Astrocyte of the spinal cord (primary cell): ENCODE measurements at regions not wholly inside any gene's neighbourhood (a gene's known extent, or its start where the extent isn't known, plus 50 kb on each side); places are given as distances from the start of the nearest gene placed in this dataset.

ENCODE experiments used
- DNase-seq: peaks from one replicate; pipeline ENCODE4 v3.0.0; 2011; ENCODE audit warnings: low read depth, low spot score
- H3K4me3 ChIP-seq: 2 replicates; pipeline ENCODE4 v1.5.1; 2011; ENCODE audit warnings: low read depth, mild to moderate bottlenecking, low read length, moderate library complexity
- CTCF ChIP-seq: IDR thresholded peaks from 2 replicates; pipeline ENCODE4 v1.5.1; 2012; ENCODE audit warnings: low read depth, mild to moderate bottlenecking, low read length, inconsistent platforms
- in situ Hi-C: cut with HindIII; loops from 2 replicates; pipeline ENCODE4 v1.10.0; 2017; ENCODE audit warnings: low sequenced_read_pairs

- no peak overlapping the region for H3K4me3 ChIP-seq
- in situ Hi-C loops: no loop called here
- DNase-seq: no peak
- TF ChIP-seq CTCF: no peak
Measured at GRCh38 chr4:159828687-159829086, 725.8 kb downstream of the RAPGEF2 start.

DNA sequence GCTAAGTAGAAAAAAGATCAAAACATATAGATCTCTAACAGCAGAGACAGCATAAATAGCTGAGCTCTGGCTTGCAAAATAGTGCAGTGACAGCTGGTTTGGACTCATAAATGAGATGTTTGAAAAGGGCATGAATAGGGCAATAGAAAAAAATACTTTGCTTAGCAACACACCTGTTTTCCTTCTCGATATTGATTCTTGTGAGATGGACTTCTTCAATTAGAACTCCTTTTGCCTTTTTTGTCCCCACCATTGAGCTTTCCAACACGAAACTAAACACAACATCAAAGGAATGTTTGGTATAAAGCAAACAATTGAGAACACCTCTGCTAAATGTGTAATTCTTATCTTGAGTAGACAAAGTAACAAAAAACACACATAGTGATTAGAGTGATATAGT is 726.3 kb downstream of the RAPGEF2 start:
- DNase-seq: no peak
- H3K4me3 ChIP-seq: no peak overlapping the region
- no peak for TF ChIP-seq CTCF
- in situ Hi-C loops: no loop called here

GRCh38 chr4:159837071-159837470 is 734.2 kb downstream of the RAPGEF2 start:
- no peak overlapping the region for H3K4me3 ChIP-seq
- no peak for DNase-seq
- no peak for TF ChIP-seq CTCF
- in situ Hi-C loops: no loop called here

DNA sequence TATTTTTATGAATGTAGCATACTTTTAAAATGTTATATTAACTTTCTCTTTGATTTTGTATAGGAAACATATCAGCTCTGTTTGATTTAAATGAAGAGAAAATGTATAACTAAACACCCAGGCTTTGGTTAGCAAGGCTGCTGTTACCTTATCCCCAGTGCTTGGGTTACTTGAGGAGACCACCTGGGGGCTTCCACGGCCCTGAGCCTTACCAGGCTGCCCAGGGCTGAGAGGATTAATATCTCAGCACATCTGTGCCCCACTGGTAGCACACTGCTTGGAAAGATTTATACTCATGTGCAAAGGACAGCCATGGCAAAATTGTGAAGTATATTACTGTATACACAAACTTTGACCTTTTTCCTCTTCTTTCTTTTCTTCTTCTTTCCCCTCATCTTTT is 752.9 kb downstream of the RAPGEF2 start:
- H3K4me3 ChIP-seq: no peak overlapping the region
- DNase-seq: no peak
- in situ Hi-C loops: no loop called here
- TF ChIP-seq CTCF: no peak

DNA sequence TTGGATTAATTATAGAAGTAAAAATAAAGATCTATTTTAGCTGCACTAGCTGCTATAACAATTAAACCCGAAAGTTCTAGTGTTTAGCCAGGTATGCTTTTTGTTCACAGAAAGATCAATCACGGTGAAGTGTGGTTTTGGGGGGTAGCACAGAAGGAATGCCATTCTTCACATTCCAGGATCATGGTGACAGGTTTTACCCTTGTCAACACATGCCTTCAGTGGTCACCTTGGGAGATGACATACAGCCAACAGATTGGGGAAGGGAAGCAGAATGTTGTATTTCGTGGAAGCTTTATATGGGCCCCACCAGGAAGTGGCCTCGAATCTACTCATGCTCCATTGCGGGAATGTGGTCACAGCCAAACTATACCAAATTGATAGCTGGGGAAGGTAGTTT is 753.6 kb downstream of the RAPGEF2 start:
- TF ChIP-seq CTCF: no peak
- in situ Hi-C loops: no loop called here
- H3K4me3 ChIP-seq: no peak overlapping the region
- no peak for DNase-seq

- in situ Hi-C loops: no loop called here
- no peak for TF ChIP-seq CTCF
- no peak for DNase-seq
- no peak overlapping the region for H3K4me3 ChIP-seq
Measured at GRCh38 chr4:159859656-159860148, 756.8 kb downstream of the RAPGEF2 start.

DNA sequence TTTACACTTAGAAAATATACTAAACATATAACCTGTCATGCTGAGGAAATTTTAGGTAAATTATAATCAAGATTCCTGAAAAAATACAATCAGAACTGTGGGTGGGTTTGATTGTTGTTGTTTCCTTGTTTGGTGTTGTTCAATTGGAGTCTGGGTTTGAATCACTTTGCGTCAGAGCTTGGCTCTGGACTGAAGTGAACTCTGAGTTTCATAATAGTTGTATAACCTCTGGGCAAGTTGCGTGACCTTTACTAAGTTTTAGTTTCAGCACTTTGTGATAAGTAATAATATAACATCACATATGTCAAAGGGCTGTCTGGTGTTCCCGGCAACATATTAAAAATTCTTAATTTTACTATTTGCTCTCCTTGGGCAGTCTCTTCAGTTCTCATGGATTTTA is 758.1 kb downstream of the RAPGEF2 start:
- DNase-seq: no peak
- in situ Hi-C loops: no loop called here
- H3K4me3 ChIP-seq: no peak overlapping the region
- no peak for TF ChIP-seq CTCF
